Ascending aorta (tissue), 2 donors: ENCODE measurements at regions not wholly inside any gene's neighbourhood (a gene's known extent, or its start where the extent isn't known, plus 50 kb on each side); places are given as distances from the start of the nearest gene placed in this dataset.

Experiments used
- DNase-seq, 2 donors: peaks; one replicate each; pipeline ENCODE4 v3.0.0-alpha.2; 2019; ENCODE audit warnings: low spot score in 2 of 2
- H3K27ac ChIP-seq, 2 donors: fragments of 200-600 bp; sonication (generic); one replicate each; pipeline ENCODE4 v1.5.1; 2016 to 2017; ENCODE audit warnings: mild to moderate bottlenecking in 1 of 2
- H3K27me3 ChIP-seq: fragments of 200-600 bp; sonication (generic); one replicate; pipeline ENCODE4 v1.5.1; 2017
- H3K36me3 ChIP-seq, 2 donors: fragments of 200-600 bp; sonication (generic); one replicate each; pipeline ENCODE4 v1.5.1; 2016
- H3K4me1 ChIP-seq, 2 donors: fragments of 200-600 bp; sonication (generic); one replicate each; pipeline ENCODE4 v1.5.1; 2016 to 2017; ENCODE audit warnings: mild to moderate bottlenecking in 1 of 2
- H3K4me3 ChIP-seq, 2 donors: fragments of 200-600 bp; sonication (generic); one replicate each; pipeline ENCODE4 v1.5.1; 2016 to 2017; ENCODE audit warnings: mild to moderate bottlenecking in 1 of 2
- H3K9me3 ChIP-seq, 2 donors: fragments of 200-600 bp; sonication (generic); one replicate each; pipeline ENCODE4 v1.5.1; 2016
- CTCF ChIP-seq, 3 experiments: fragments of 200-600 bp in 2 of 3; fragments of 450-650 bp in 1 of 3; sonication (generic) in 2 of 3; IDR thresholded peaks; one replicate each; pipeline ENCODE4 v1.5.1; 2016 to 2019; ENCODE audit warnings: antibody characterized with exemption in 3 of 3, mild to moderate bottlenecking in 1 of 3, moderate library complexity in 1 of 3
- intact Hi-C: fragments of 100-400 bp; cut with DNase I; formaldehyde crosslinking; loops from one replicate; pipeline ENCODE4 v1.15.1; 2023

GRCh38 chr22:48851933-48852549, 975.6 kb downstream of the BRD1 start:
- Histone ChIP-seq H3K9me3 (no peaks in the 10 kb centered on the region), H3K36me3 (no peaks in the 10 kb centered on the region), H3K27ac (no peak overlapping the region), H3K27me3 (no peaks in the 10 kb centered on the region), H3K4me1 (no peaks in the 10 kb centered on the region), H3K4me3 (no peak overlapping the region)
- intact Hi-C loops: no loop called here
- TF ChIP-seq CTCF (IDR thresholded peaks at IDR 0.05): no peak
- no peak for DNase-seq

- DNase-seq: peak in 1 of 2 donors; percentile 42
- intact Hi-C loops: no loop called here
Measured at GRCh38 chr22:48850658-48851287, 976.9 kb downstream of the BRD1 start.

GRCh38 chr22:48849963-48850657, 977.6 kb downstream of the BRD1 start:
- Histone ChIP-seq H3K36me3 (no peaks in the 10 kb centered on the region), H3K4me3 (no peak overlapping the region), H3K4me1 (no peaks in the 10 kb centered on the region), H3K27me3 (no peaks in the 10 kb centered on the region), H3K9me3 (no peaks in the 10 kb centered on the region), H3K27ac (no peak overlapping the region)
- intact Hi-C loops: no loop called here
- no peak for TF ChIP-seq CTCF (IDR thresholded peaks at IDR 0.05)
- peak in 1 of 2 donors; percentile 40 for DNase-seq

More at GRCh38 chr22:48850658-48851287, 976.9 kb downstream of the BRD1 start:
- H3K27me3 ChIP-seq: no peaks in the 10 kb centered on the region
- no peak overlapping the region for H3K27ac ChIP-seq
- no peaks in the 10 kb centered on the region for H3K4me1 ChIP-seq
- no peak for TF ChIP-seq CTCF (IDR thresholded peaks at IDR 0.05)
- no peaks in the 10 kb centered on the region for H3K36me3 ChIP-seq
- H3K9me3 ChIP-seq: no peaks in the 10 kb centered on the region
- H3K4me3 ChIP-seq: no peak overlapping the region

GRCh38 chr22:48849219-48849912, 978.3 kb downstream of the BRD1 start:
- Histone ChIP-seq H3K27ac (no peak overlapping the region), H3K4me1 (no peaks in the 10 kb centered on the region), H3K4me3 (no peak overlapping the region), H3K9me3 (no peaks in the 10 kb centered on the region), H3K27me3 (no peaks in the 10 kb centered on the region), H3K36me3 (no peaks in the 10 kb centered on the region)
- intact Hi-C loops: no loop called here
- peak in 1 of 2 donors; percentile 7 for DNase-seq
- no peak for TF ChIP-seq CTCF (IDR thresholded peaks at IDR 0.05)

- Histone ChIP-seq H3K4me1 (no peaks in the 10 kb centered on the region), H3K27me3 (no peaks in the 10 kb centered on the region)
Measured at GRCh38 chr22:48846200-48846599, 981.5 kb downstream of the BRD1 start.

More at GRCh38 chr22:48846200-48846599, 981.5 kb downstream of the BRD1 start:
- intact Hi-C loops: no loop called here
- Histone ChIP-seq H3K4me3 (no peak overlapping the region), H3K27ac (no peak overlapping the region), H3K36me3 (no peaks in the 10 kb centered on the region), H3K9me3 (no peaks in the 10 kb centered on the region)
- TF ChIP-seq CTCF (IDR thresholded peaks at IDR 0.05): no peak
- no peak for DNase-seq
